G401.6 (cell line): ENCODE measurements at regions not wholly inside any gene's neighbourhood (a gene's known extent, or its start where the extent isn't known, plus 50 kb on each side); places are given as distances from the start of the nearest gene placed in this dataset.

Source experiments
- FAIRE-seq: peaks from 2 replicates; lab custom pipeline; 2012; peaks lifted over from hg19 to GRCh38; lab: Jason Lieb, UNC

GRCh38 chr5:160511280-160511929 lies 89.8 kb downstream of the PTTG1 start:
- no peak for FAIRE-seq
